WI38 (cell line): ENCODE measurements at regions not wholly inside any gene's neighbourhood (a gene's known extent, or its start where the extent isn't known, plus 50 kb on each side); places are given as distances from the start of the nearest gene placed in this dataset.

ENCODE experiments used
- H3K4me3 ChIP-seq: 2 replicates; pipeline ENCODE4 v1.5.1; 2011; ENCODE audit warnings: low read depth, mild to moderate bottlenecking, control low read depth, low read length
- TF ChIP-seq, protein P1 (sequence below): IDR thresholded peaks from 2 replicates; pipeline ENCODE4 v1.5.1; 2012; ENCODE audit warnings: low read depth, mild to moderate bottlenecking, control low read depth, low read length

DNA sequence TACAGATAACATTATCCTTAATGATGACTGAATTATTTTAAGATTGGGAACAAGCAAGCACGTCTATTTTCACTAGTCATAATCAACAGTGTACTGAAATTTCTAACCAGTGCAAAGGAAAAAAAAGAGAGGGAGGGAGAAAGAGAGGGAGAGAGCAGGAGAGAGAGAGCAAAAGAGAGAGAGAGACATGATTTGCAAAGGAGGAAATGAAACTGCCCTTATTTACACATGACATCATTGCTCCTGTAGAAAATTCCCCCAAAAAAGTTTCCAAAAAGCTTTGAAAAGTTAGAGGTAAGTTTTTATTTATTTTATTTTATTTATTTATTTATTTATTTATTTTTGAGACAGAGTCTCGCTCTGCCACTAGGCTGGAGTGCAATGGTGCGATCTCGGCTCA, 355.3 kb upstream of the CELF4 start:
- TF ChIP-seq, protein P1, sequence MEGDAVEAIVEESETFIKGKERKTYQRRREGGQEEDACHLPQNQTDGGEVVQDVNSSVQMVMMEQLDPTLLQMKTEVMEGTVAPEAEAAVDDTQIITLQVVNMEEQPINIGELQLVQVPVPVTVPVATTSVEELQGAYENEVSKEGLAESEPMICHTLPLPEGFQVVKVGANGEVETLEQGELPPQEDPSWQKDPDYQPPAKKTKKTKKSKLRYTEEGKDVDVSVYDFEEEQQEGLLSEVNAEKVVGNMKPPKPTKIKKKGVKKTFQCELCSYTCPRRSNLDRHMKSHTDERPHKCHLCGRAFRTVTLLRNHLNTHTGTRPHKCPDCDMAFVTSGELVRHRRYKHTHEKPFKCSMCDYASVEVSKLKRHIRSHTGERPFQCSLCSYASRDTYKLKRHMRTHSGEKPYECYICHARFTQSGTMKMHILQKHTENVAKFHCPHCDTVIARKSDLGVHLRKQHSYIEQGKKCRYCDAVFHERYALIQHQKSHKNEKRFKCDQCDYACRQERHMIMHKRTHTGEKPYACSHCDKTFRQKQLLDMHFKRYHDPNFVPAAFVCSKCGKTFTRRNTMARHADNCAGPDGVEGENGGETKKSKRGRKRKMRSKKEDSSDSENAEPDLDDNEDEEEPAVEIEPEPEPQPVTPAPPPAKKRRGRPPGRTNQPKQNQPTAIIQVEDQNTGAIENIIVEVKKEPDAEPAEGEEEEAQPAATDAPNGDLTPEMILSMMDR, result no peak
- H3K4me3 ChIP-seq, result no peak overlapping the region

DNA sequence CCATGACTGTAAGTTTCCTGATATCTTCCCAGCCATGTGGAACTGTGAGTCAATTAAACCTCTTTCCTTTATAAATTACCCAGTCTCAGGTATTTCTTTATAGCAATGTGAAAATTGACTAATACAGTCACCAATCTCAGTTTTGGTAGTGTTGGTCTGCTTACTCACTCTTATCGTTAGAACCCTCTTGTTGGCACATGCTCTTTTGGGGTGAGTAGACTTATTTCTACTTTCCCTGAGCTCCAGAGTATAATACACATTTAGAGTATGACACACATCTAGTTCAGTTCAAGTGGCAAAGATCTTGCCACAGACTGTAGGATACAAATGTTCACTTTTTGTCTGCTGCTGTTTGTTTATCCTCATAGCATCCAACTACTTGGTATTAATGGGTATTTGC, 347.5 kb upstream of the CELF4 start:
- H3K4me3 ChIP-seq, result no peak overlapping the region
- TF ChIP-seq, protein P1, result no peak

DNA sequence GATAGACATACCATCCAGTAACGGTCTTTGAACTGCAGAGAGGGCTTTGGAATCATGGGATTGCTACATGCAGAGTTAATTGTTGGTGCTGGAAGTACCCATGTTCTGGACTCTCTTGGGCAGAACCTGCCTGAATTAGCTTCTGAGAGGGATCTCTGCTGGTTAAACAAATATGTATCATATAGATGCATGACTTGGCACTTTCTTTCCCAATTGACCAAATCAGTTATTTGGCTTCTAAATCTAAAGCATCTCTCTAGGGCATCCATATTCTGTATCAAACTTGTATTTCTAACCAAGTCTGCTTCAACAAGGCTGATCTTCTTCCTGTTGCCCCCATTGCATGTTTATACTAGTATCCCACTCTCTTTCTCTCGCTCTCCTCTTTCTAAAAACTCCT, 336.7 kb upstream of the CELF4 start:
- TF ChIP-seq, protein P1, result no peak
- H3K4me3 ChIP-seq, result no peak overlapping the region

GRCh38 chr18:37900326-37900725, 334.7 kb upstream of the CELF4 start:
- TF ChIP-seq, protein P1, result no peak
- no peak overlapping the region for H3K4me3 ChIP-seq

DNA sequence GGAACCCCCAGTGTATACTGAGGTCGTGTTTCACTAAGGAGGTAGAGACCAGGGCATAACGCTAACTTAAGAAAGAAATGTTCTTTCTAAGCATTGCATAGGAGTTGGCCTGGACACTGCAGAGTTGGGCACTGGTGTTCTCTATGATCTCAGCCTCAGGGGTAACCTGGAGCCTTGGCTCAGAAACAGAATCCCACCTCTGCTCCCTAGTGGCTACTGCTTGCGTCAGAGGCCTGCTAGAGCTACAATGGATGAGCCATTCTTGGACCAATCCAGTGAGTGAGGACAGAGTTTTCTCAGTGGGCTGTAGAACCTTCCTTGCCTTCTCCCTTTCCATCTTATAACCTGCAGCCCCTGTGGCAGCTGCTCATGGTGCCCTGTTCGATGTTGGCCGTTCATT, 324.4 kb upstream of the CELF4 start:
- TF ChIP-seq, protein P1, result no peak

DNA sequence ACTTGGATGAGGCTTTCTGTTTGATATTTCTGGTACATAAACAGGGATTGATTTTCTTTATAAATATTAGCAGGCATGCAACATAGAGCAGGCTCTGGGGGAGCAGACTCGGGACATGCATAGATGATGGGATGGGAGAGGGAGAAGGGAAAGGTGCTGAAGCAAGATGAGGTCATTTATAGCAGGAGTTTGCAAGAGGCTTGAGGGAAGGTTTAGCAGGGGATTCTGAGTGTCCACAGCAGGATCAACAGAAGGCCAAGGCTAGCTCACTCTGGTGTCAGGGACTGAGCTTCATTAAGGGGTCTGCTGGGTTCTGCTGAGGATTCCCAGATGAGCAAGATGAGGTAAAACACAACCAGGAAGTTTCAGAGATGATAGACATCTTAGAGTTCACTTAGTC, 309.1 kb upstream of the CELF4 start:
- H3K4me3 ChIP-seq, result no peak overlapping the region
- TF ChIP-seq, protein P1, result no peak

More for the DNA sequence above, 324.4 kb upstream of the CELF4 start:
- no peak overlapping the region for H3K4me3 ChIP-seq

DNA sequence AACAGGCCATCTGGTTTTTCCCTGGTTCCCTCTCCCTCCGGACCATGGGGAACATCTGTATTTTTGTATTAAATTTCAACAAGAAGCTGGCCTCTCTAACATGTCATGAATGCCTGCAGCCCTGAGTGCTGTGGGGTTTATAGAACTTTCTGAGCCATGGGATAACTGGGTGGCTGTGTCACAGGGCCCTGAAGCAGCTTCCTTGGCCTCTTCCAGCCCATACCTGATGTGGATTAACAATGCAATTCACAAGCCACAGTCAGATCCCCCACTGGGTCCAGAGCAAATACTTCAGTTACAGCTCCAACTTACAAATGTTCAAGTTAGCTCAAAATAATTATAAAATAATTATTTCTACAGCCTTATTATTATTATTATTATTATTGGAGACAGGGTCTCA, 307.8 kb upstream of the CELF4 start:
- TF ChIP-seq, protein P1, result no peak
- H3K4me3 ChIP-seq, result no peak overlapping the region
